MM.1S (cell line): ENCODE measurements at regions not wholly inside any gene's neighbourhood (a gene's known extent, or its start where the extent isn't known, plus 50 kb on each side); places are given as distances from the start of the nearest gene placed in this dataset.

Experiments used
- DNase-seq: peaks from one replicate; pipeline ENCODE4 v3.0.0-alpha.2; 2015
- H2AFZ ChIP-seq: fragments of 300-600 bp; sonication (generic); 2 replicates; pipeline ENCODE4 v1.6.0; 2016; ENCODE audit warnings: antibody characterized with exemption, low read length
- H3F3A ChIP-seq: fragments of 300-600 bp; sonication (generic); 2 replicates; pipeline ENCODE4 v1.6.1; 2016; ENCODE audit warnings: mild to moderate bottlenecking, antibody characterized with exemption, low read length, moderate library complexity, mixed read lengths; ENCODE audit not compliant: insufficient read depth
- H3K27ac ChIP-seq: fragments of 300-600 bp; sonication (generic); 2 replicates; pipeline ENCODE4 v1.5.1; 2016; ENCODE audit warnings: mild to moderate bottlenecking, low read length
- H3K27me3 ChIP-seq: fragments of 300-600 bp; sonication (generic); replicated peaks from 2 replicates; pipeline ENCODE4 v1.6.0; 2016; ENCODE audit warnings: low read length; ENCODE audit not compliant: insufficient read depth
- H3K36me3 ChIP-seq: fragments of 300-600 bp; sonication (generic); replicated peaks from 2 replicates; pipeline ENCODE4 v1.6.1; 2016; ENCODE audit warnings: mild to moderate bottlenecking, low read length, mixed read lengths; ENCODE audit not compliant: insufficient read depth
- H3K4me1 ChIP-seq: fragments of 300-600 bp; sonication (generic); 2 replicates; pipeline ENCODE4 v1.6.1; 2016; ENCODE audit warnings: low read length, mixed read lengths
- H3K4me2 ChIP-seq: fragments of 300-600 bp; sonication (generic); 2 replicates; pipeline ENCODE4 v1.6.0; 2016; ENCODE audit warnings: low read depth, low read length
- H3K4me3 ChIP-seq: fragments of 300-600 bp; sonication (generic); 2 replicates; pipeline ENCODE4 v1.5.1; 2016; ENCODE audit warnings: low read length, mixed read lengths
- H3K79me2 ChIP-seq: fragments of 300-600 bp; sonication (generic); 2 replicates; pipeline ENCODE4 v1.6.1; 2016; ENCODE audit warnings: mixed run types, low read length, mixed read lengths
- H3K9ac ChIP-seq: fragments of 300-600 bp; sonication (generic); 2 replicates; pipeline ENCODE4 v1.6.1; 2016; ENCODE audit warnings: low read length, mixed read lengths
- H3K9me2 ChIP-seq: fragments of 300-600 bp; sonication (generic); replicated peaks from 2 replicates; pipeline ENCODE4 v1.6.1; 2016; ENCODE audit warnings: mild to moderate bottlenecking, low read length, mixed read lengths; ENCODE audit not compliant: insufficient read depth
- H3K9me3 ChIP-seq: fragments of 300-600 bp; sonication (generic); replicated peaks from 2 replicates; pipeline ENCODE4 v1.6.1; 2016; ENCODE audit warnings: mild to moderate bottlenecking, low read length, mixed read lengths; ENCODE audit not compliant: insufficient read depth
- H4K20me1 ChIP-seq: fragments of 300-600 bp; sonication (generic); 2 replicates; pipeline ENCODE4 v1.6.1; 2016; ENCODE audit warnings: mild to moderate bottlenecking, low read length, moderate library complexity, mixed read lengths; ENCODE audit not compliant: insufficient read depth
- CTCF ChIP-seq: fragments of 300-600 bp; sonication (generic); IDR thresholded peaks from 2 replicates; pipeline ENCODE4 v1.5.1; 2016; ENCODE audit warnings: antibody characterized with exemption, low read length, mixed read lengths
- EZH2 ChIP-seq: fragments of 300-600 bp; sonication (generic); optimal IDR thresholded peaks from 2 replicates; pipeline ENCODE3; 2017; ENCODE audit warnings: low read depth, mild to moderate bottlenecking, antibody characterized with exemption, low read length, mixed read lengths
- EZH2phosphoT487 ChIP-seq: fragments of 300-600 bp; sonication (generic); IDR thresholded peaks from 2 replicates; pipeline ENCODE4 v1.6.1; 2018; ENCODE audit warnings: antibody characterized with exemption, low read length

GRCh38 chr11:116513278-116513823, 259.4 kb downstream of the BUD13 start:
- no peak overlapping the region for H3K27ac ChIP-seq
- H3K4me3 ChIP-seq = no peak overlapping the region
- no peak overlapping the region for H2AFZ ChIP-seq
- H3K4me2 ChIP-seq = no peak overlapping the region
- H3F3A ChIP-seq = no peaks in the 10 kb centered on the region
- no peaks in the 10 kb centered on the region for H3K4me1 ChIP-seq
- H3K9me3 ChIP-seq = no peaks in the 10 kb centered on the region
- DNase-seq = no peak
- H4K20me1 ChIP-seq = no peaks in the 10 kb centered on the region
- H3K9ac ChIP-seq = no peak overlapping the region
- TF ChIP-seq EZH2 (no peak), EZH2phosphoT487 (no peak), CTCF (no peak)
- H3K27me3 ChIP-seq = no peaks in the 10 kb centered on the region
- H3K36me3 ChIP-seq = no peaks in the 10 kb centered on the region
- no peaks in the 10 kb centered on the region for H3K9me2 ChIP-seq
- no peaks in the 10 kb centered on the region for H3K79me2 ChIP-seq

GRCh38 chr11:116512841-116513240, 259.9 kb downstream of the BUD13 start:
- Histone ChIP-seq H3K9me3 (no peaks in the 10 kb centered on the region), H2AFZ (no peak overlapping the region), H3K36me3 (no peaks in the 10 kb centered on the region), H3K27me3 (no peaks in the 10 kb centered on the region), H3K4me2 (no peak overlapping the region), H3K79me2 (no peaks in the 10 kb centered on the region), H3K9me2 (no peaks in the 10 kb centered on the region), H3K27ac (no peak overlapping the region), H4K20me1 (no peaks in the 10 kb centered on the region), H3F3A (no peaks in the 10 kb centered on the region), H3K9ac (no peak overlapping the region), H3K4me1 (no peaks in the 10 kb centered on the region), H3K4me3 (no peak overlapping the region)
- DNase-seq = no peak
- TF ChIP-seq CTCF (no peak), EZH2 (no peak), EZH2phosphoT487 (no peak)

GRCh38 chr11:116511684-116512083, 261.1 kb downstream of the BUD13 start:
- Histone ChIP-seq H4K20me1 (no peaks in the 10 kb centered on the region), H3K79me2 (no peaks in the 10 kb centered on the region), H2AFZ (no peak overlapping the region), H3K4me2 (no peak overlapping the region), H3K9ac (no peak overlapping the region), H3K27ac (no peak overlapping the region), H3K27me3 (no peaks in the 10 kb centered on the region), H3K36me3 (no peaks in the 10 kb centered on the region), H3K9me2 (no peaks in the 10 kb centered on the region), H3K9me3 (no peaks in the 10 kb centered on the region), H3K4me3 (no peak overlapping the region), H3K4me1 (no peaks in the 10 kb centered on the region), H3F3A (no peaks in the 10 kb centered on the region)
- DNase-seq = no peak
- no peak for TF ChIP-seq CTCF
- no peak for TF ChIP-seq EZH2
- TF ChIP-seq EZH2phosphoT487 = no peak
